Activated CD8-positive, alpha-beta memory T cell treated with anti-CD3 and anti-CD28 coated beads, Interleukin-2, amount 50 U/mL, for 4 hours (primary cell): ENCODE measurements at regions not wholly inside any gene's neighbourhood (a gene's known extent, or its start where the extent isn't known, plus 50 kb on each side); places are given as distances from the start of the nearest gene placed in this dataset.
"Not testable (repeated sequence)": the region's sequence is repeated elsewhere in the genome, so short reads cannot be mapped to it uniquely, and the experiment has no call there.

Source experiments
- DNase-seq: peaks from one replicate; pipeline ENCODE4 v3.0.0-alpha.2; 2020

DNA sequence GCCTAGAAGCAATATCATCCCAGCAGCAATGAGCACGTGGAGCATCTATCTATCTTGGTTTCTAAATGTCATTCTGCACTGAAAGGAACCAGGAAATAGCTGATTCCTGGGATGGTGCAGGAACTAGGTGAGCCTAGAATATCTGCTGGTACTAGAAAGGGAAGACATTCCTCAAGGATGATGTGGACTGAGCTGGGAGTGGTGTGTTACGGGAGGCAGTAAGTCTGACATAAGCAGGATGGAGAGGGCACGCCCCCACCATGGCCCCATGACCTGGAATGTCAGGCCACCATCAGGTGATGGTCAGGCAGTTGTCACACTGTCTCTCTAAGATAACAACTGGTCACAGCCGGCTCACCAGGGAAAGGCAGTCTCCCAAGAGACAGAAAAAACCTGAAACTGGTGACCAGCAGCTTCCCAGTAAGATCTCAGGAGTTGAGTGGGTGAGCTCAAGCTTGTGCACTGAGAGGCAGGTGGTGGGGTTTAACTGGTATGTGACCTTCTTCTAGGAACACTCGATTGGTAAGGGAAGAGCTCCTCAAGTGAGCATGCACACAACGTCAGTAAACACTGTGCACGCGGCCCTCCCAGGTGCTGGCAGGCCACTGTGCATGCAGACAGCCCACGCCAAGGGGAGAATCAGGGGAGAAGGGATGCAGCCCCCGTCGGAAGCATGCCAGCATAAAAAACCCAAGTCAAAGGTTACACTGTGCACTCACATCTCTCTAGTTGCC, 148.7 kb downstream of the ADSS2 start:
- DNase-seq, result no peak

DNA sequence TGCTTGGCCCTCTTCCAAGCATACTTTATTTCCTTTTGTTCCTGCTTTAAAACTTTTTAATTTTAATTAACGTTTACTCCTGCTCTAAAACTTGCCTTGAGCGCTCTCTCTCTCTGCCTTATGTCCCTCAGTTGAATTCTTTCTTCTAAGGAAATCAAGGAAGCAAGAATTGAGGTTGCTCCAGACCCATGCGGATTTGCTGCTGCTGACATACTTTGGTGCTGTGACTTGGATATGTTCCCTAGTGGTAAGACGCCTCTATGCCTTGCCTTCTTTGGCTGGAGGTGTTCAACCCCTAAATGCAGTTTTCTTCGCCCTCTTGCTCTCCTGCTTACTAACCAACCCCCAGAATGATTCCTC, 148.1 kb downstream of the ADSS2 start:
- DNase-seq, result no peak

DNA sequence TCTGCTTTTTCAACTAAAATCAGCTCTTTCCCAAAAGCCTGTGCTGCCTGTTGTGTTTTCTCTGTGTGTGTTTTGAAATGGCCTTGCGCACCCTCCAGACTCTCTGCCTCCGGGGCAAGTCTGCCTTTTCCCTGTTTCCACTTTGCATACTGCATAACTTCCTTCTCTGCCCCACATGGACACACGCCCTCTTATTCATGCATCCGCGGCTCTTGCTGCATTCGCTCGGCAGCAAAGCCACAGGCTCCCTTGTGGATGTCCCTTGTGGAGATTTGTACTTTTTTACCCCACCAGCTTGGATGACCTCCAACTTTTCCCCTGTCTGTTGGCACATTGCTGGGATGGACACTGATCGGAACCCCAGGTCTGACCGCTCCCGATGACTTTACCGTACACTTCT, 147.6 kb downstream of the ADSS2 start:
- DNase-seq, result no peak

DNA sequence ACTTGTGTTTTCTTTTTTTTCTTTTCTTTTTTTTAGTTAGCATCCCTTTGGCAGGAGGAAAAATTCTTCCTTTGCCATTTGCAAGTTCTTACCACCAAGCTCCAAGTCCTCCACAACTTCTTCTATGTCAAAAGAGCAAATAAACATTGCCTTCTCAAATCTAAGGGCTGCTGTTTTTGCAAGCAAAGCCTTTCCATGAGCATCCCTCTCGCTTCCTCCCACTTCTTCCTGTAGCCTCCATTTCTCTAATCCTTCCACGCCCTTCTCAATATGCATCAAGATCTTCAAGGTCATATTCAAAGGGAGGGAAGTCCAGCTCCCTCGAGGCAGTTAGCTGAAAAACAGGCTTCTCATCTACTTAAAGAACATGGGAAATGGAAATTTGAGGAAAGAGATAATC, 147.1 kb downstream of the ADSS2 start:
- DNase-seq, result no peak

DNA sequence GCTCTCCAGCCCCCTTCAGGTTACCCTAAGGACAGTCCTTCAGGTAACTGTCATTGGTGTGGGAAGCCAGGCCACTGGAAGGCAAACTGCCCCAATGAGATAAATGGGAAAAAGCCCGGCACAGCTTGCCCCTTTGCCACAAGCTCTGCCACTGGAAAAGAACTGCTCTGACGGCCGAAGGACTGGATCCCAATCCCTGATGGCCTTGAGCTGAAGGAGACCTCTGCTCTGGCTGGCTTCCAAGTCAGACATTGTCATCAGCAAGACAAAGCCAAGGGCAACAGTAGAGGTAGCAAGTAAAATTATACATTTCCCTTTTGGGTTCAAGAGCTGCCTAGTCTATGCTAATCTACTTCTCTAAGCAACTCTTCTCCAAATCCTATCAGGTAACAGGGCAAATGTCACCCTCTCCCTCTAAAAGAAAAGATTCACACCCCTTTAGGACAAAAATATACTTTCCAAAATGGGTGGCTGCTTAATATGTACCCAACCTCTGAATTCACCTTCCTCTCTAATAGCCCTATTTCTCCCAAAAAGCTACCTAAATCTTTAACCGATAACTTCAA, 145.8 kb downstream of the ADSS2 start:
- DNase-seq, result no peak

DNA sequence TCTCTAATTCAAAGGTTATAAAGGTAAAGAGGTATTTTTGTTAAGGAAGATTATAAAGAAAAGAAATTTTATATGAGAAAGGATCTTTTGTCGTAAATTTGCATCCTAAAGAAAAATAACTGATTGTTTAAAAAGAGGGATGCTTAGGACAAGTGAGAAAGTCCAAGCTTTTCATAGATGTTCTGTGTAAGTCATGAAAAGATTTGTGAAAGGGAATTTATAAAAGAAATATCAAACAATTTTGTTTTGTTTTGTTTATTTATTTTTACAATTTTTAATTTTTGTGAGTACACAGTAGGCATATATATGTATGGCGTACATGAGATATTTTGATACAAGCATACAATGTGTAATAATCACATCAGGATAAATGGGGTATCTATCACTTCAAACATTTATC, 145.2 kb downstream of the ADSS2 start:
- DNase-seq, result no peak

DNA sequence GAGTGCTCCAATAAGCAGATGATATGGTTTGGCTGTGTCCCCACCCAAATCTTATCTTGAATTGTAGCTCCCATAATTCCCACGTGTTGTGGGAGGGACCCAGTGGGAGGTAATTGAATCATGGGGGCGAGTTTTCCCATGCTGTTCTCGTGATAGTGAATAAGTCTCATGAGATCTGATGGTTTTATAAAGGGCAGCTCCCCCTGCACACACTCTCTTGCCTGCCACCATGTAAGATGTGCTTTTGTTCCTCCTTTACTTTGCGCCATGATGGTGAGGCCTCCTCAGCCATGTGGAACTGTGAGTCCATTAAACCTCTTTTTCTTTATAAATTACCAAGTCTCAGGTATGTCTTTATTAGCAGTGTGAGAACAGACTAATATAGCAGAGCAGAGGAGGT, 142.5 kb downstream of the ADSS2 start:
- DNase-seq, result not testable (repeated sequence)

DNA sequence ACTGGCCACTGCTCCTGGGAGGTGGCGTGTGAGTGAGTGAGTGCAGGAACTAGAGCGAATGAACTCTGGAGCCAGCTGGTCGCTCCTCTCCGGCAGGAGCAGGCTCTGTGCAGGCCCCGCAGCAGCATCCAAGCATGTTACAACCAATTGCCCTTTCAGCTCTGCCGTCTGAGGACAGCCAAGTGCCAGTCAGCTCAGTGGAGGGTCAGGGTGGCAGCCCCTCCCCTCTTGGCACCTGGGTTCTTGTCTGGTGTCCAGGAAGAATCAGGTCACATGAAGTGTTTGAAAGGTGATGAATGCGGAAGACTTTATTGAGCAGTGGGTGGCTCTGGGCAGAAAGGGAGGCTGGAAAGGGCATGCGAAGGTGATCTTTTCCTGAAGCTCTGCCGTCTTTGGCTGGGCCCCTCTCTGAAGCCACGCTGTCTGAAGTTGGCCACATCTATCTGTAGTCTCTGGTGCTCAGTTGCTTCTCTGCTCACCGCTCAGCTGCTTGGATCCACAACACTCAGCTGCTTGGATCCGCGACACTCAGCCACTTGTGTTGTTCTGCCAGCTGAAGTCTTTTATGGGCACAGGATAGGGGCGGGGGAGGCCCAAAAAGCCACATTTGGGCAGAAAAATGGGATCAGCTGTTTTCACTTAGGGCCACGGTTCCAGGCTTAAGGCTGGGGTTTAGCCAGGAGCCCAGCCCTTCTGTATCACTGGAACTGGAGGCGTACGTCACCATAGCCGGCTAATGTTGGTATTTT, 139.8 kb downstream of the ADSS2 start:
- DNase-seq, result no peak

DNA sequence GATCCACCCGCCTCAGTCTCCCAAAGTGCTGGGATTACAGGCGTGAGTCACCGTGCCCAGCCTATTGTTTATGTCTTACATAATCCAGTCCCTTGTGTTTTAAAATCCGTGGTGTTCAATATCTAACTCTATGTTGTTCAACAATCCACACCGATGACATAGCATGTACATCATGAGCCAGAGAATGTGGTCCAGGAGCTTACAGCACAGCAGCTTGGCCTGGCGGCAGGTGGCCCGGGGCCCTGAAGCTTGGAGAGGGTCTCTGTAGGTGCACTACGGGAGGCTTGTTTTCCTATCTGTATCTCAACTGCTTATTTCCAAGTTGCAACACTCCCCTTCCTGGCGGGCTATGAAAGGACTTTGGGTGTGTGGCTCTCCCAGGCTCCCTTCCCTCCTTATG, 138.4 kb downstream of the ADSS2 start:
- no peak for DNase-seq

DNA sequence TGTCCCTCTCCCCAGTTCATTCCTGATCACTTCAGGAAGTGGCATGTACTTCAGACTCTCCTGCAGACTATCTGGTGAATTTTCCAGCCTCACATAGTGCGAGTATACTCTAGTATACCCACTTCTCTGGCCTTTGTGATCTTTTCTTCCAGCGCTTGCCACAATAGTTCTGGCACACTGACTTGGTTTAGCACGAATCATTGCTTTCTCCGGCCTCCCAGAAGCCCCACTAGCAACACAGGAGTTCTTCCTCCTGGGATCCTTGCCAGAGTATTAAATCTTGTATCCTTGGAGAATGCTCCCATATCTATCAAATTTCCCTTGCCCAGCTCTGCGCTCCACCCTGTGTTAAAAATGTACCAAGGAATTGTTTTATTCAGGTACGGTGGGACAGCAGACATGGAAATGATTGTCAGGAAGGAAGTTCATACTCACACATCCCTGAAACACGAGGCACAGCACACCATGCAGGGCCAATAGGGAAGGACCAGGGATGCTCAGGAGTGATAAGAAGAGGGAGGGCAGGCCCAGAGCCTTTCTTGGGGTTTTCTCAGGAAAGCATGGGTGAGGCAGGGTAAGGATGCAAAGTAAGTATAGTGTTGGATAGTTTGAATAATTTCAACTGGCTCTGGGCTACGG, 136.7 kb downstream of the ADSS2 start:
- DNase-seq, result no peak

DNA sequence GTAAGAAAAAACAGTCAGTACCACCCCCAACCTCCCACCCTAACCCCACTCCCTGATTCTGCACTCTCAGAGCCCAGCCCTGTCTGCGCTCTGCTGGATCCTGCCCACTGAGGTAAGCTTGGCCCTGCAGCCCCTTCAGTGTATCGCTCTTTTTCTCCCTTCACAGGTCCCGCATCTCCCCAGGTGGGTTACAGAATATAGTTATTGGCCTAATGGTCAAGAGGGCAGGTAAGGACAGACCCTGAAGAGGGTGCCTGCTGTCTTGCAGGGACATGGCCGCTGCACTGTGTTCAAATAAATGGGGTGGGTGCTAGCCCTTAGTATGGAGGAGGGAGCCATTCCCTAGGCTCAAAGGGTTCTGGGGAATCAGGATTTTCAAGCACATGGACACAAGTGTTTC, 135.7 kb downstream of the ADSS2 start:
- DNase-seq, result no peak

DNA sequence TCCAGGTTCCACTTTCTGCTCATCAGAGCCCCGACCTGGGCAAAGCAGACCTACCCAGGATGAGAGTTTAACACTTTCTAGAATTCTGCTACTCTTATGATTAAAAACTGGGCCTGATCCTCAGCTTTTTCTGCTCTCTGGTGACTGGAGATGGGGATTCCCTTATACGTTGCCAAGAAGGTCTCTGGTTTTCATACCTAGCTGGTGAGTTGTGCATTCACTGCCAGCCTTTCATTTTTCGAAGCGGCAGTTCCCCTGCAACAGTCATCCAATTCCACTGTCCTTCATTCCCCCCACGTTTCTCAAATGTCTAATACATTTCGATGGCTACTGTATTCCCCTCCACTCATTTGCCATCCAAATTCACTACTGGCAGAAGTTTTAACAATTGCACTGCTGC, 135.3 kb downstream of the ADSS2 start:
- no peak for DNase-seq

DNA sequence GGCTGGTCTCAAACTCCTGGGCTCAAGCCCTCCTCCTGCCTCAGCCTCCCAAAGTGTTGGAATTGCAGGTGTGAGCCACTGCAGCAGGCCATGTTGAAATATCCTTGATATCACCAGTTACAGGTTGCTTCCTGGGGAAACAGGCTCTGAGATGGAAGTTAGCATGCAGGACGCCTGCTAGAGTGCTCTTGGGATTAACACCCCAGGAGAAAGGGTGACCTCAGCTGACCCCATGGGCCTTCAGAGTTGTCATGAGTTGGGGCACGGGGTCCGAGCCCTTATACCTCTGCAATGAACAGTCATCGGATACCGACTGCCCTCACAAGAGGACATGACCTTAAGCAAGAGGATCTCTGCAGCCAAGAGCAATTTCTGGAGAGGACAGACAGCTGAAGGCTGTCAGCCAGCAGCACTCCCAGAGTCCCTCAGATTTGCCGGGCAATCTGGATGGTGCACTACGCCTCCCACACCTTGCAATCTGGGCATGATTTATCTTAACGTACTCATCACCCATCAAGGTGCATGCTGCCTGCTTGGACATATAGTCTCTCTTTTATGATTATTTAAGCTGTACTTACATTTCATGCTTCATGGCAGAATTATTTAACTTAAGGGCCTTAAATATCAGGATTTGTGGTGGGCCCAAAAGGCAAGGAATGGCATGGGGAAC, 134.6 kb downstream of the ADSS2 start:
- no peak for DNase-seq

DNA sequence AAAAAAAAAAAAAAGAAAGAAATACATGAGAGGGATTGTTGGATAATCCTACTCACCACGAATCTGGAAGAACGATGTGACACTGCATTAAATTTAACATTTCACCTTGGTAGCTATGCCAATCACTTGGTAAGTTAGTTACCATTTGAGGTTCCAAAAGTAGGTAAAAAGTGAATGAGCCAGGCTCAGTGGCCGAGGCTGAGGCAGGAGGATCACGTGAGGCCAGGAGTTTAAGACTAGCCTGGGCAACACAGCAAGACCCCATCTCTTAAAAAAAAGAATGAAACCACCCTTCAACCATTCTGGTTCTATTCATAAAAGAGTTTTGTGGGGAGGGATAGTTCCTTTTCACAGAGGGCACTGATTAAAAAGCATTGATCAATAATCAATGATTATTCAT, 133.6 kb downstream of the ADSS2 start:
- DNase-seq, result no peak

DNA sequence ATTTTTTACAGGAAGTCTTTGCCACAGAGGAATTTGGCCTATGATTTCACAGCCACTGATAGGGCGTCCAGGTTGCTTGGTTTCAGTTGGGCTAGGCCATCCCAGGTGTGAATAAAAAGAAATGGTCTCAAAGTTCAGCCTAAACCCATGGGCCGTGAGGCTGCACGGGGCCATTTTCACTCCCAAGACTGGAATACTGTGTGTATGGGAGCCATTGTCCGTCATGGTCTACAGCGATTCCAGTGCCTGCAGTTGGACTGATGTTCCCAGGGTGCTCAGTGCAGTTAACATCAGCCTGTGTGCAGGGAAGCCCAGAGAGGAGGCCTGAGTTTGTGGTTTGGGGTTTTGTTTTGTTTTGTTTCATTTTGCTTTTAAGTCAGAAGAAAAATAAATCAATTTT, 133.2 kb downstream of the ADSS2 start:
- DNase-seq, result no peak

DNA sequence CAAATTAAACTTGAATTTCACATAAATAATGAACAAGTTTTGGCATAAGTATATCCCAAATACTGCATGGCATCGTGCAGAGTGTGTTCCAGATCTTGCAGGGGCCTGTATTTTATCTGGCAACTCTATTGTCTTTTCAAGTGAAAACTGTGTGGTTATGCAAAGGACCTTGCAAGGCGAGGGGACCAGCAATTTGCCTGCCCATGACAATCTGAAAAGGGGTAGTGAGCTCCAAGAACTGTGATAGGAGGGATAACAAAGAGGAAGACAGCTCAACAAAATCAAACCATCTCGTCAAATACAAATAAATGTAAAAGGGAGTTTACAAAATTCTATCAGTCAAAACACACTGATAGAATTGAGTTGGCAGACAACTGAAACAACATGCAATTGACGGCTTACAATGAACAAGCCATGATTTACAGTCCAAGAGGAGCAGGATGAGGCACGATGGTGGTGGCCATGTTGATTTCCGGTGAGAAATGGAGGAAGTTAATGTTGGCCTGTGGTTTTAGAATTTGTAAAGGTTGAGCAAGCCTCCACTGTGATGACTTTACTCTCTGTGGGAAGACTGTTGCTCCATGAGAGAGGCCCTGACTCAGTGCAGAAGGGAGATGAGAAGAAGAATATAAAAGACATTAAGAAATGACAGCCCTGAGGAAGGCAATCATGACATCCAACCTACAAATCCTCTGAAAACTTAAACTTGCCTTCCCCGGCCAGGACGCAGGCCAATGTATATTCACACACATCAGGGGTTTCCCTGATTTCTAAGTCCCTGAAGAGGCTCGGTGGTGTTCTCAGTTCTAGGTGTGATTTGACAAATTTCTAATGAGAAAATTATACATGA, 132.2 kb downstream of the ADSS2 start:
- DNase-seq, result peak; percentile 29

DNA sequence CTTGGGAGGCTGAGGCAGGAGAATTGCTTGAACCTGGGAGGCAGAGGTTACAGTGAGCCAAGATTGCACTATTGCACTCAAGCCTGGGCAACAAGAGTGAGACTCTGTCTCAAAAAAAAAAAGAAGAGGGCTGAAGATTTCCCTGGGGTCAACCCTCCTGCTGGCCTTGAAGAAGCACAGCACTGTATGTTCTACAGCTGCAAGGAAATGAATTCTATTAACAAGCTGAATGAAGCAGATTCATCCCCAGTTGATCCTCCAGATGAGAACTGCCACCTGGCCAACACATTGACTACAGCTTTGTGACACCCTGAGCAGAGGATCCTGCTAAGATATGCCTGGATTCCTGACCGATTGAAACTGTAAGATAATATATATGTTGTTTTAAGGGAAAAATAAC, 129.5 kb downstream of the ADSS2 start:
- no peak for DNase-seq

DNA sequence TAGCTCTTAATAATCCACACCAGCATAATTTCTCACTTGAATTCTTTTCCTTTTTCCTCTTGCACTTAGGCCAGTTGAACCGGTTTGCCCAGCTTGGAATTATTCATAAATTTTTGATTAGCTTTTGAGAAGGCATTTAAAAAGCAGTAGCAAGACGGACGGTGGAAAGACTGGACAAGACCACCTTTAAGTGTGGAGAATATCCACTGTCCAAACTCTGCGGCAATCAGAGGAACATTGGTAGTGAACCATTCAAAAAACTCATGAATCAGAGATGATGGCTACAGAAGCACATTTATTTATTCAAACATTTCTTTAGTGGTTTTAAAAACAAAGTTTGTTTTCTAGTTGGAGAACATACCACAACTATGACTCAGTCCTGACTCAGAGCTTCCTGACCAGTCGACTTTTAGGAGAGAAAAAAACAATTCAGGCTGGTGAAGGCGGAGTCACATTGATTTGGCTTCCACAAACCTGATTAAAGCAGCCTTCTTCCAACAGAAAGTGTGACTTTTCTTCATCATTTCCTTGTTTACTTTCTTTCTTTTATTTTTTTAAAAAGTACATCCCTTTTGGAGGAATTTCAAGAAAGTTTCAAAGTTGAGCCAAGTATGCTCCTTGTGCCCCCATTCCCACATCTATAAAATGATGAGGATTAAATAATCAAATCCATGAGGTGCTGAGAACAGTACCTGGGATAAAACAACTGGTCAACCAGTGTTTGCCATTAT, 128.8 kb downstream of the ADSS2 start:
- no peak for DNase-seq

DNA sequence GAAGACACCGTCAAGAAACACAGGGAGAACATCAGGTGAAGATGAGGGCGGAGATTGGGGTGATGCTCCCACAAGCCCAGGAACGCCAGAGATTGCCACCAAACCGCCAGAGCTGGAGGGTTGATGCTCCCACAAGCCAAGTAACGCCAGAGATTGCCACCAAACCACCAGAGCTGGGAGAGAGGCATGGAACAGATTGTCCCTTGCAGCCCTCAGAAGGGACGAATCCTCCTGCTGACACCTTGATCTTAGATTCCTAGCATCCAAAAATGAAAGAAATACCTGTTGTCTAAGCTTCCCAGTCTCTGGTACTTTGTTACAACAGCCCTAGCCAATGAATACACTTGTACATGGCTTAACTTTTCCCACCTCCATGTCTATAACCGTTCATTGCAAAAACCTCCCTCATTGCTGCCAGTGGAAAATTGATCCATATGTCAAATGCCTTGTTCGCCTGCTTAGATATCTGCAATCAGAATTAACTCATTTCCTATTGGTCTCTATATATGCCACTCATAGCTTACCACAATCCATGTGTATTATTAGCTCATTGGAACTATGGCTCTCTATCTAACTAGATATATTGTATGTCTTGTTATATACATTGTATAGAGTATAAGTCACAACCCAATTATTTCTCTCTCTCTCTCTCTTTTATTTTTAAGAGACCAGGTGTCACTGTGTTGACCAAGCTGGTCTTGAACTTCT, 127.4 kb downstream of the ADSS2 start:
- DNase-seq, result no peak

DNA sequence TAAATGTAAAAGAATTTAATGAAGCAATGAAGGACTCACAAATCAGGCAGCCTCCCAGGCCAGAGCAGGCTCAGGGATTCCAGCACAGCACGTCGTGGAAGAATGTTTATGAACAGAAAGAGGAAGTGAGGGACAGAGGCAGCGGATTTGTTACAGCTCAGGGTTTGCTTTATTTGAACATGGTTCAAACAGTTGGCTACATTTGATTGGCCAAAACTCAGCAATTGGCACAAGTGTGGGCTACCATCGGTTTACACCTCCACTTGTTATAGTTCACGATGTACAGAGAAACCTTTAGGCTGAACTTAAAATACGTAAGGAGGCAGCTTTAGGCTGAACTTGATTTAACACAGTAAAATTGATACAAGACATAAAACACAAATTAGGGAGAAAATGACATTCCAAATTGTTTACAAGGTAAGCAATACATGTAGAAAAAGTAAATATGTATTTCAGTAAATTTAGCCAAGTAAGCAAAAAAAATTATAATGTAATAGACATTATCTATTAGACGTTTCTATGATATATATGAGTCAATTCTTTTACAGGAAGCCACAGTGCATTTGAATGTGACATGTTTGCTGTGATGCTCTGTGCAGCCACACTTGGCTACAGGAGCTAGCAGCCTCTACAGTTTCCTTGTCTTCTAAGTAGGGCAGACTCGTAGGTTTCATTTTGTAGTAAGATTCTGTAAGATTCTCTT, 126.5 kb downstream of the ADSS2 start:
- DNase-seq, result no peak
